K562 (cell line): ENCODE measurements at regions not wholly inside any gene's neighbourhood (a gene's known extent, or its start where the extent isn't known, plus 50 kb on each side); places are given as distances from the start of the nearest gene placed in this dataset.

ENCODE experiments used
- ATAC-seq: fragments of 200-7000 bp; cut with Tn5 transposase; 3 replicates; pipeline ENCODE4 v1.9.1; 2020; ENCODE audit warnings: moderate library complexity
- BruUV-seq: library from RNA; stranded (reverse); fragments of 400-500 nt; replicated peaks from 2 replicates; lab custom pipeline; 2021; lab: Mats Ljungman, UMichigan
- CTCF ChIA-PET: fragments of 300-600 bp; formaldehyde crosslinking; extraction: SDS; loops from one replicate; lab custom pipeline; 2021; ENCODE audit warnings: low intra/inter-chr PET ratio; lab: Yijun Ruan, JAX
- POLR2A ChIA-PET: fragments of 300-600, 350-650 bp; sonication (Branson Sonifier 250); formaldehyde crosslinking; extraction: SDS; loops from one replicate; lab custom pipeline; 2021; ENCODE audit warnings: antibody characterized with exemption, inconsistent platforms; lab: Yijun Ruan, JAX
- DNase-seq, 4 experiments: peaks; one replicate each; pipeline versions ENCODE4 v3.0.0 to v3.0.0-alpha.2; 2011 to 2018; ENCODE audit warnings: low spot score in 3 of 4, mixed read lengths in 3 of 4; ENCODE audit errors: extremely low read depth in 1 of 4
- FAIRE-seq: peaks from 2 replicates; lab custom pipeline; 2011; peaks lifted over from hg19 to GRCh38; lab: Jason Lieb, UNC
- H2AFZ ChIP-seq: 2 replicates; pipeline ENCODE4 v1.6.0; 2011; ENCODE audit warnings: low read depth, low read length, control low read depth, inconsistent platforms
- H3K27ac ChIP-seq: fragments of 200-600 bp; 3 replicates; pipeline ENCODE4 v1.8.0; 2011; ENCODE audit warnings: low read depth, mild to moderate bottlenecking, control low read depth, inconsistent platforms, low read length, moderate library complexity, mixed read lengths; ENCODE audit errors: extremely low read depth
- H3K27me3 ChIP-seq, 2 experiments: fragments of 300-600 bp in 1 of 2; 2 replicates in 1 of 2; 3 replicates in 1 of 2; pipeline versions ENCODE4 v1.6.0 to v1.8.0; 2011; ENCODE audit warnings: inconsistent platforms in 2 of 2, low read length in 2 of 2, mild to moderate bottlenecking in 1 of 2, mixed read lengths in 1 of 2, moderate library complexity in 1 of 2; ENCODE audit not compliant: control insufficient read depth in 2 of 2, insufficient read depth in 2 of 2
- H3K36me3 ChIP-seq: fragments of 300-600 bp; 3 replicates; pipeline ENCODE4 v1.8.0; 2011; ENCODE audit warnings: mild to moderate bottlenecking, low read length, inconsistent platforms; ENCODE audit not compliant: control insufficient read depth, insufficient read depth
- H3K4me1 ChIP-seq, 2 experiments: fragments of 200-600 bp in 1 of 2; replicated peaks in 1 of 2; 2 replicates in 1 of 2; 3 replicates in 1 of 2; pipeline versions ENCODE4 v1.5.1 to v1.8.0; 2011; ENCODE audit warnings: inconsistent platforms in 2 of 2, low read length in 2 of 2, mild to moderate bottlenecking in 1 of 2, mixed read lengths in 1 of 2, moderate library complexity in 1 of 2; ENCODE audit not compliant: control insufficient read depth in 2 of 2, insufficient read depth in 2 of 2
- H3K4me2 ChIP-seq: 2 replicates; pipeline ENCODE4 v1.6.1; 2011; ENCODE audit warnings: low read length, control low read depth, inconsistent platforms, mixed read lengths; ENCODE audit not compliant: insufficient read depth
- H3K4me3 ChIP-seq: fragments of 200-600 bp; sonication (generic), shearing (Covaris generic); 2 replicates; pipeline ENCODE4 v1.5.1; 2016; ENCODE audit warnings: control low read depth, inconsistent platforms
- H3K79me2 ChIP-seq: fragments of 200-600 bp; 3 replicates; pipeline ENCODE4 v1.8.0; 2011; ENCODE audit warnings: low read length, inconsistent platforms; ENCODE audit not compliant: control insufficient read depth, insufficient read depth
- H3K9ac ChIP-seq, 2 experiments: 2 replicates each; pipeline versions ENCODE4 v1.6.0 to v1.6.1; 2011; ENCODE audit warnings: low read depth in 2 of 2, low read length in 2 of 2, control low read depth in 1 of 2, inconsistent platforms in 1 of 2, mild to moderate bottlenecking in 1 of 2, mixed read lengths in 1 of 2; ENCODE audit not compliant: insufficient read depth in 1 of 2
- H3K9me1 ChIP-seq: one replicate; pipeline ENCODE4 v1.6.0; 2011; ENCODE audit warnings: inconsistent platforms, mild to moderate bottlenecking, low read length, moderate library complexity; ENCODE audit not compliant: control insufficient read depth, insufficient read depth
- H3K9me3 ChIP-seq: replicated peaks from 2 replicates; pipeline ENCODE4 v1.5.1; 2011; ENCODE audit warnings: low read depth, low read length, inconsistent platforms; ENCODE audit not compliant: control insufficient read depth, insufficient read depth
- H4K20me1 ChIP-seq: replicated peaks from 2 replicates; pipeline ENCODE4 v1.6.1; 2011; ENCODE audit warnings: low read length, inconsistent platforms, mixed read lengths; ENCODE audit not compliant: control insufficient read depth, insufficient read depth
- CREB3 ChIP-seq: fragments of 450-650 bp; conservative IDR thresholded peaks from 2 replicates; pipeline ENCODE4 v1.6.1; 2016; ENCODE audit warnings: missing genetic modification characterization, low read depth, mild to moderate bottlenecking, missing compliant biosample characterization, moderate library complexity
- ELF4 ChIP-seq: fragments of 450-650 bp; formaldehyde crosslinking; IDR thresholded peaks from 2 replicates; pipeline ENCODE4 v1.4.0; 2022; ENCODE audit warnings: missing genetic modification characterization
- HIVEP1 ChIP-seq: fragments of 250-450 bp; sonication (Bioruptor Pico); IDR thresholded peaks from 2 replicates; pipeline ENCODE4 v1.4.0; 2020; ENCODE audit warnings: mild to moderate bottlenecking
- NR2C2 ChIP-seq, 2 experiments: fragments of 200-800 bp in 1 of 2; sonication (Bioruptor generic) in 1 of 2; sonication (generic) in 1 of 2; formaldehyde crosslinking in 1 of 2; IDR thresholded peaks; 2 replicates each; pipeline versions ENCODE4 v1.6.1 to v1.8.0; 2016 to 2022; ENCODE audit warnings: mild to moderate bottlenecking in 1 of 2, missing compliant biosample characterization in 1 of 2, missing genetic modification characterization in 1 of 2, missing genetic modification reagents in 1 of 2
- POLR2AphosphoS5 ChIP-seq: IDR thresholded peaks from 2 replicates; pipeline ENCODE4 v1.6.1; 2011; ENCODE audit warnings: mild to moderate bottlenecking, low read depth, low read length, moderate library complexity; ENCODE audit not compliant: control insufficient read depth, insufficient read depth
- POLR3A ChIP-seq: IDR thresholded peaks from 2 replicates; pipeline ENCODE4 v1.6.1; 2011; ENCODE audit warnings: borderline replicate concordance, mild to moderate bottlenecking, moderate library complexity; ENCODE audit not compliant: insufficient read length, insufficient read depth; ENCODE audit errors: extremely low read depth
- PTTG1 ChIP-seq: fragments of 450-650 bp; IDR thresholded peaks from 2 replicates; pipeline ENCODE4 v1.6.1; 2016; ENCODE audit warnings: low read depth, mild to moderate bottlenecking, missing genetic modification characterization, missing compliant biosample characterization
- RAD21 ChIP-seq, 2 experiments: fragments of 250-450 bp in 1 of 2; fragments of 450-650 bp in 1 of 2; sonication (Bioruptor Pico) in 1 of 2; formaldehyde crosslinking in 1 of 2; IDR thresholded peaks in 1 of 2; conservative IDR thresholded peaks in 1 of 2; 2 replicates each; pipeline versions ENCODE4 v1.4.0 to v1.8.0; 2020 to 2022; ENCODE audit warnings: mild to moderate bottlenecking in 2 of 2, moderate library complexity in 1 of 2
- SMARCB1 ChIP-seq: IDR thresholded peaks from 2 replicates; pipeline ENCODE4 v1.6.1; 2011; ENCODE audit warnings: improper control_type of control experiment, low read depth; ENCODE audit not compliant: insufficient read length
- SNRNP70 ChIP-seq: fragments of 200-400 bp; formaldehyde crosslinking; optimal IDR thresholded peaks from 2 replicates; pipeline ENCODE3; 2017; ENCODE audit warnings: low read depth, low read length
- TAF9B ChIP-seq: fragments of 450-650 bp; IDR thresholded peaks from 2 replicates; pipeline ENCODE4 v1.6.1; 2018; ENCODE audit warnings: mild to moderate bottlenecking; ENCODE audit not compliant: partially characterized antibody
- YBX1 ChIP-seq: fragments of 450-650 bp; IDR thresholded peaks from 2 replicates; pipeline ENCODE4 v1.7.1; 2016; ENCODE audit warnings: mild to moderate bottlenecking
- ZFP36 ChIP-seq: fragments of 150-350 bp; IDR thresholded peaks from 2 replicates; pipeline ENCODE4 v1.6.1; 2018; ENCODE audit warnings: low read length, low read depth; ENCODE audit not compliant: partially characterized antibody
- ZNF311 ChIP-seq: fragments of 250-450 bp; sonication (Bioruptor Pico); IDR thresholded peaks from 2 replicates; pipeline ENCODE4 v1.4.0; 2020; ENCODE audit warnings: mild to moderate bottlenecking, moderate library complexity
- ZNF436 ChIP-seq: fragments of 250-450, 450-650 bp; sonication (Bioruptor Pico); formaldehyde crosslinking; IDR thresholded peaks from 2 replicates; pipeline ENCODE4 v1.7.0; 2020; ENCODE audit warnings: mild to moderate bottlenecking
- WGBS: fragments of 100-300 bp; shearing (Covaris generic); methylation state at CpG from one replicate; pipeline ENCODE4 v1.1.6; 2016; ENCODE audit warnings: low coverage, mixed read lengths; ENCODE audit not compliant: insufficient coverage; ENCODE audit errors: missing lambda C conversion rate; 5-methylcytosine and 5-hydroxymethylcytosine counted together
- in situ Hi-C: fragments of 300-500 bp; cut with MboI; formaldehyde crosslinking; loops from 4 replicates; pipeline ENCODE4 v1.15.0; 2018; ENCODE audit warnings: inconsistent platforms, mixed read lengths
- intact Hi-C: fragments of 100-400 bp; cut with micrococcal nuclease; formaldehyde crosslinking; loops from 2 replicates; pipeline ENCODE4 v1.14.2; 2022
- TF ChIP-seq, protein P1 (sequence below): fragments of 450-650 bp; IDR thresholded peaks from 2 replicates; pipeline ENCODE4 v1.7.1; 2018; ENCODE audit warnings: mild to moderate bottlenecking, low read depth; ENCODE audit not compliant: partially characterized antibody

- FAIRE-seq (no peak), DNase-seq (no peak), ATAC-seq (no peak)
- CTCF ChIA-PET, result no interaction called here
- in situ Hi-C loops (no loop called here), intact Hi-C loops (no loop called here)
- TF ChIP-seq POLR2AphosphoS5, result no peak
- no peak for TF ChIP-seq ZNF311 (CRISPR knock-in tag)
- no peak for TF ChIP-seq YBX1
- TF ChIP-seq PTTG1, result no peak
- TF ChIP-seq CREB3, result no peak
- no peak for TF ChIP-seq HIVEP1 (CRISPR knock-in tag)
- no peak for TF ChIP-seq ZFP36
- TF ChIP-seq RAD21 (CRISPR knock-in tag; conservative IDR thresholded peaks at IDR 0.05 in 1 of 2, IDR thresholded peaks at IDR 0.05 in 1 of 2), result no peak
- TF ChIP-seq SMARCB1, result no peak
- no peak for TF ChIP-seq ZNF436 (CRISPR knock-in tag)
- TF ChIP-seq NR2C2 (CRISPR knock-in tag; IDR thresholded peaks at IDR 0.05), result no peak
- no peak for TF ChIP-seq NR2C2 (tag; IDR thresholded peaks at IDR 0.05)
- TF ChIP-seq ELF4 (CRISPR knock-in tag), result no peak
- TF ChIP-seq, protein P1, sequence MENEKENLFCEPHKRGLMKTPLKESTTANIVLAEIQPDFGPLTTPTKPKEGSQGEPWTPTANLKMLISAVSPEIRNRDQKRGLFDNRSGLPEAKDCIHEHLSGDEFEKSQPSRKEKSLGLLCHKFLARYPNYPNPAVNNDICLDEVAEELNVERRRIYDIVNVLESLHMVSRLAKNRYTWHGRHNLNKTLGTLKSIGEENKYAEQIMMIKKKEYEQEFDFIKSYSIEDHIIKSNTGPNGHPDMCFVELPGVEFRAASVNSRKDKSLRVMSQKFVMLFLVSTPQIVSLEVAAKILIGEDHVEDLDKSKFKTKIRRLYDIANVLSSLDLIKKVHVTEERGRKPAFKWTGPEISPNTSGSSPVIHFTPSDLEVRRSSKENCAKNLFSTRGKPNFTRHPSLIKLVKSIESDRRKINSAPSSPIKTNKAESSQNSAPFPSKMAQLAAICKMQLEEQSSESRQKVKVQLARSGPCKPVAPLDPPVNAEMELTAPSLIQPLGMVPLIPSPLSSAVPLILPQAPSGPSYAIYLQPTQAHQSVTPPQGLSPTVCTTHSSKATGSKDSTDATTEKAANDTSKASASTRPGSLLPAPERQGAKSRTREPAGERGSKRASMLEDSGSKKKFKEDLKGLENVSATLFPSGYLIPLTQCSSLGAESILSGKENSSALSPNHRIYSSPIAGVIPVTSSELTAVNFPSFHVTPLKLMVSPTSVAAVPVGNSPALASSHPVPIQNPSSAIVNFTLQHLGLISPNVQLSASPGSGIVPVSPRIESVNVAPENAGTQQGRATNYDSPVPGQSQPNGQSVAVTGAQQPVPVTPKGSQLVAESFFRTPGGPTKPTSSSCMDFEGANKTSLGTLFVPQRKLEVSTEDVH, result no peak
- TF ChIP-seq TAF9B, result no peak
- no peak for TF ChIP-seq SNRNP70
- no peak for TF ChIP-seq POLR3A
- no peaks in the 10 kb centered on the region for H3K79me2 ChIP-seq
- H3K9me1 ChIP-seq, result no peaks in the 10 kb centered on the region
- WGBS, result 7% methylated on average over 4 of the region's 4 CpGs
- no peak overlapping the region for H3K27ac ChIP-seq
- no TSS peak for BruUV-seq
- no peaks in the 10 kb centered on the region for H3K9me3 ChIP-seq
- H3K4me2 ChIP-seq, result no peak overlapping the region
- no peaks in the 10 kb centered on the region for H3K4me1 ChIP-seq
- H3K36me3 ChIP-seq, result no peaks in the 10 kb centered on the region
- H3K27me3 ChIP-seq, result no peaks in the 10 kb centered on the region
- H3K4me3 ChIP-seq, result no peak overlapping the region
- H3K9ac ChIP-seq, result no peak overlapping the region
- no peaks in the 10 kb centered on the region for H4K20me1 ChIP-seq
- POLR2A ChIA-PET, result no interaction called here
- no peak overlapping the region for H2AFZ ChIP-seq
These were observed 649.6 kb downstream of the BCL11B start for GRCh38 chr14:98622208-98623051.
